Sigmoid colon (tissue), 6 donors: ENCODE measurements at regions not wholly inside any gene's neighbourhood (a gene's known extent, or its start where the extent isn't known, plus 50 kb on each side); places are given as distances from the start of the nearest gene placed in this dataset.

ENCODE experiments used
- DNase-seq: peaks from one replicate; pipeline ENCODE4 v3.0.0-alpha.2; 2019
- H3K27ac ChIP-seq, 4 donors: fragments of 200-600 bp; sonication (generic); one replicate each; pipeline ENCODE4 v1.5.1; 2016 to 2019; ENCODE audit warnings: mild to moderate bottlenecking in 1 of 4
- H3K27me3 ChIP-seq, 3 donors: fragments of 200-600 bp; sonication (generic); one replicate each; pipeline ENCODE4 v1.5.1; 2019; ENCODE audit warnings: mild to moderate bottlenecking in 1 of 3
- H3K36me3 ChIP-seq, 4 donors: fragments of 200-600 bp; sonication (generic); one replicate each; pipeline ENCODE4 v1.5.1; 2016 to 2019
- H3K4me1 ChIP-seq, 4 donors: fragments of 200-600 bp; sonication (generic); one replicate each; pipeline ENCODE4 v1.5.1; 2017 to 2019
- H3K4me3 ChIP-seq, 4 donors: fragments of 200-600 bp; sonication (generic); one replicate each; pipeline ENCODE4 v1.5.1; 2017 to 2019; ENCODE audit warnings: mild to moderate bottlenecking in 2 of 4, moderate library complexity in 1 of 4
- H3K9me3 ChIP-seq, 4 donors: fragments of 200-600 bp in 3 of 4; sonication (generic) in 3 of 4; one replicate each; pipeline versions ENCODE4 v1.5.1 to v1.6.1; 2013 to 2019
- CTCF ChIP-seq, 4 experiments: fragments of 450-650 bp in 3 of 4; fragments of 200-600 bp in 1 of 4; IDR thresholded peaks; one replicate each; pipeline ENCODE4 v1.5.1; 2016 to 2019; ENCODE audit warnings: antibody characterized with exemption in 4 of 4, mild to moderate bottlenecking in 3 of 4, moderate library complexity in 2 of 4
- EP300 ChIP-seq, 4 donors: sonication (generic); formaldehyde crosslinking; IDR thresholded peaks; one replicate each; pipeline ENCODE4 v1.6.1; 2017; ENCODE audit warnings: antibody characterized with exemption in 4 of 4
- POLR2A ChIP-seq, 2 donors: fragments of 450-650 bp; IDR thresholded peaks; one replicate each; pipeline ENCODE4 v1.6.1; 2016; ENCODE audit warnings: antibody characterized with exemption in 2 of 2, mild to moderate bottlenecking in 2 of 2, moderate library complexity in 2 of 2
- POLR2AphosphoS5 ChIP-seq, 4 donors: sonication (generic); formaldehyde crosslinking; IDR thresholded peaks; one replicate each; pipeline ENCODE4 v1.6.1; 2017; ENCODE audit warnings: antibody characterized with exemption in 4 of 4
- WGBS, 2 donors: extraction: QIAGEN DNeasy Blood & Tissue Kit; methylation state at CpG; one replicate each; pipeline ENCODE4 v1.1.7; 2013; 5-methylcytosine and 5-hydroxymethylcytosine counted together
- intact Hi-C: fragments of 100-400 bp; cut with DNase I; formaldehyde crosslinking; loops from one replicate; pipeline ENCODE4 v1.15.1; 2023
- donor health status: healthy with polysubstance abuse.
- donor health status: healthy.

DNA sequence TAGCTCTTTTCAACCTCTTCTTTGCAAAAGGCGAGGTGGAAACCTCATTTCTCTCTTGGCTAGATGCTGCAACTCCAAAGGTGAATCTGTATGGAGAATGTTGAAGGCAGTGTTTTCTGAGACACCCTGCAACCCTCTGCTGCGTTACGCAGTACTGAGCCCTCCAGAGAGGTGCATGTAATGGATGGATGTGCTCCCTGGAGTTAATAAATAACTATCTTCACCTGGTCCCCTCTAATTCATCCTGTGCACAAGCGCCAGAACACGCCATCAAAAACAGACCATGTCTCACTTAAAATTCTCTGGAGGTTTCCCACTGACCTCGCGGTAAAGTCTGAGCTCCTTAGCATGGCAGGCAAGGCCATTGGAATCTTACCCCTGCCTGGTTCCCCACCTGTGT is 234.4 kb upstream of the PWP1 start:
- H3K4me3 ChIP-seq = no peak overlapping the region
- H3K27me3 ChIP-seq = no peaks in the 10 kb centered on the region
- H3K4me1 ChIP-seq = no peaks in the 10 kb centered on the region
- intact Hi-C loops = no loop called here
- TF ChIP-seq POLR2AphosphoS5 (IDR thresholded peaks at IDR 0.05) (no peak), CTCF (IDR thresholded peaks at IDR 0.05) (no peak), POLR2A (IDR thresholded peaks at IDR 0.05) (no peak), EP300 (IDR thresholded peaks at IDR 0.05) (no peak)
- no peak for DNase-seq
- no peaks in the 10 kb centered on the region for H3K36me3 ChIP-seq
- H3K27ac ChIP-seq = no peak overlapping the region
- WGBS, 2 donors = 72 to 80% methylated on average over 7 of the region's 7 CpGs
- H3K9me3 ChIP-seq = peaks cover 0 to 5% (median 0%) of the 10 kb centered on the region in 4 donors

GRCh38 chr12:107454109-107454830 is 231.3 kb upstream of the PWP1 start:
- H3K4me3 ChIP-seq = no peak overlapping the region
- TF ChIP-seq POLR2AphosphoS5 (IDR thresholded peaks at IDR 0.05) (no peak), EP300 (IDR thresholded peaks at IDR 0.05) (no peak), POLR2A (IDR thresholded peaks at IDR 0.05) (no peak), CTCF (IDR thresholded peaks at IDR 0.05) (no peak)
- H3K4me1 ChIP-seq = no peaks in the 10 kb centered on the region
- H3K27ac ChIP-seq = no peak overlapping the region
- H3K36me3 ChIP-seq = no peaks in the 10 kb centered on the region
- intact Hi-C loops = no loop called here
- DNase-seq = no peak
- no peaks in the 10 kb centered on the region for H3K27me3 ChIP-seq
- peaks cover 0 to 5% (median 0%) of the 10 kb centered on the region in 4 donors for H3K9me3 ChIP-seq
- 73 to 77% methylated on average over 4 of the region's 4 CpGs for WGBS, 2 donors

DNA sequence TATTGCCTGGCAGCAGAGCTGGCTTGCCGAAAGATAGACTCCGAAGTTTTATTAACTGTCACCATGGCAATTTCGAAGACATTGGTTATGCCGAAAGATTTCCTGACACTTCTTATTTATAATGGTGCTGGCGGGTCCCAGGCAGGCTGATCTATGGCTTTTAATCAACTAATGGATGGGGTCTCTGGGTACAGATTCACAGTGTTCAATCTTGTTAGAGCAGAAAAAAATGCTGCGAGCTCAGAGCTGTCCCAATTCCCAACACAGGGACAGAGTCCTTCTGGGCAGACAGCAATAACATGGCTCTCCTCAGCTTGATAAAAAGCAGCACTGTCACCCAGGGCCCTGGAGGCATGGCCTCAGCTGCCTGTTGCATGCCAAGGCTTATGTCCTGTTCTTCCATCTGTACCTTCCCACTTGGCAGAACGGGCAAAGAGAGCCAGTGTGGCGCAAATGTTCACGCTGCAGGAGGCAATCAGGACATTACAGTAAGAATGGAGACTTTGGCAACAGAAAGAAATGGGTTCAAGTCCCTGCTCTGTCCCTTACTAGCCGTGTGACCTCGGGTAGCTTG is 228.2 kb upstream of the PWP1 start:
- H3K36me3 ChIP-seq = no peaks in the 10 kb centered on the region
- WGBS, 2 donors = 49 to 85% methylated on average over 11 of the region's 11 CpGs
- no peak overlapping the region for H3K4me3 ChIP-seq
- no peak overlapping the region for H3K27ac ChIP-seq
- DNase-seq = no peak
- intact Hi-C loops = no loop called here
- H3K4me1 ChIP-seq = peaks cover 0 to 4% (median 0%) of the 10 kb centered on the region in 4 donors
- H3K9me3 ChIP-seq = peaks cover 0 to 5% (median 0%) of the 10 kb centered on the region in 4 donors
- TF ChIP-seq CTCF (IDR thresholded peaks at IDR 0.05) = no peak
- no peak for TF ChIP-seq POLR2AphosphoS5 (IDR thresholded peaks at IDR 0.05)
- TF ChIP-seq EP300 (IDR thresholded peaks at IDR 0.05) = no peak
- no peak for TF ChIP-seq POLR2A (IDR thresholded peaks at IDR 0.05)
- no peaks in the 10 kb centered on the region for H3K27me3 ChIP-seq

DNA sequence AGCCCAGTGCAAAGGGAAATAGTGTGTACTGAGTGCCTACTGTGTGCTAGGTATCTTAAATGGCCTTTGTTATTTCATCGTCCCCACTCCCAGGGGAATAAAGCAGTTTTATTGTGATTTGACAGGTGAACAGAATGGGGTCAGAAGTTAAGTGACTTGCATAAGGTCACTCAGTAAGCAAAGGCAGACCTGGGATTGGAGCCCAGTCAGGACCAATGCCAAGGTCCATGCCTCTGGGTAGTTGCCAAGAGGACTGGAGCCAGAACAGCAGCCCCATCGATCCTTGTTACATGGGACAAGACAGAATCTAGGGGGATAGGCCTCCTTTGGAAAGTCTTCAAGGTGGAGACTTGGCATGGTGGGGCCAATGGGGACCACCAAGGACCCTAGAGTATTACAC is 227.4 kb upstream of the PWP1 start:
- peaks cover 0 to 4% (median 0%) of the 10 kb centered on the region in 4 donors for H3K9me3 ChIP-seq
- intact Hi-C loops = no loop called here
- no peak for TF ChIP-seq POLR2A (IDR thresholded peaks at IDR 0.05)
- TF ChIP-seq EP300 (IDR thresholded peaks at IDR 0.05) = no peak
- no peak for TF ChIP-seq CTCF (IDR thresholded peaks at IDR 0.05)
- no peak for TF ChIP-seq POLR2AphosphoS5 (IDR thresholded peaks at IDR 0.05)
- H3K27me3 ChIP-seq = no peaks in the 10 kb centered on the region
- no peaks in the 10 kb centered on the region for H3K36me3 ChIP-seq
- H3K4me3 ChIP-seq = no peak overlapping the region
- H3K4me1 ChIP-seq = peaks cover 0 to 4% (median 0%) of the 10 kb centered on the region in 4 donors
- DNase-seq = no peak
- no peak overlapping the region for H3K27ac ChIP-seq
- WGBS, 2 donors = 37 to 78% methylated on average over 2 of the region's 2 CpGs
